ENCODE measurements at regions not wholly inside any gene's neighbourhood (a gene's known extent, or its start where the extent isn't known, plus 50 kb on each side); places are given as distances from the start of the nearest gene placed in this dataset.

- no peaks in the 10 kb centered on the region for H3K9me3 ChIP-seq
- H3K27me3 ChIP-seq = no peaks in the 10 kb centered on the region
- no peak for DNase-seq
- H3K36me3 ChIP-seq = no peaks in the 10 kb centered on the region
- no peak overlapping the region for H3K4me3 ChIP-seq
Observed at GRCh38 chr7:132072873-132073272, 503.4 kb downstream of the PLXNA4 start.

DNA sequence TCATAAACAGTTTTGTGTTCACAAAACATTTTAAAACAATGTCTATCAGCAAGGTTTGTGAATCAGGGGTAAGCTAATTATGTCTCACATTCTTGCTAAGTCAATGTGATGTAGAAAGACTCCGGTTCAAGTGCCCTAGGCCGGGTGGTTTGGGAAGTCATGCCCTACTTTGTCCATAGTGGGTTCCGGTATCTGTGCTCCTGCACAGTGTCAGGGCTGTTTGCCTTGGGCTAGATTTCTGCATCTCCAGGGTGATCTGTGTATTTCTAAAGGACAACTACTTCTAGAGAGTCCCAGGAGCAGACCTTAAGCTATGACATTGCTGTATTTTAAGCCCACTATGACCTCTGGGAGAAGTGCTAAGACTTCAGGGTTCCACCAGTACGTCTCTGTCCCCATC is 504.1 kb downstream of the PLXNA4 start:
- no peak overlapping the region for H3K4me3 ChIP-seq
- no peak for DNase-seq
- no peaks in the 10 kb centered on the region for H3K9me3 ChIP-seq
- H3K27me3 ChIP-seq = no peaks in the 10 kb centered on the region
- no peaks in the 10 kb centered on the region for H3K36me3 ChIP-seq

DNA sequence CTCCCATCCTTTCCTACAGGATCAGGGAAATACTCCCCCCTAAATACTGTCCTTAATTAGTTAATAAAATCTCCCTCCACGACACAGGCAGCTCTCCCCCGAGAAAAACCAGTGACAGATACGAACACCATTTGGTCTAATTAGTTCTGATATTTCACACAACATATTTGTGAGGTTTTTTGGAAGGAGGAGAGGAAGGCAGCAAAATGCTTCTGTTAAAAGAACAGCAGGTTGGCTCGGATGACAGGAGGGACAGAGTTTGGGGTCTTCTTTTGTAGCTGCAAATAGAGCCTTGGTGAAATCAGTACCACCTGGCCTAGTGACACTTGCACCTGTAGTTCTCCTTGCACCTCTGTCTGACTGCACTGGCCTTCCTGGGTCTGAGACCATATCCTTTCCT is 507.0 kb downstream of the PLXNA4 start:
- Histone ChIP-seq H3K4me3 (no peak overlapping the region), H3K27me3 (no peaks in the 10 kb centered on the region), H3K9me3 (no peaks in the 10 kb centered on the region), H3K36me3 (no peaks in the 10 kb centered on the region)
- DNase-seq = no peak

- Histone ChIP-seq H3K36me3 (no peaks in the 10 kb centered on the region), H3K9me3 (no peaks in the 10 kb centered on the region), H3K4me3 (no peak overlapping the region), H3K27me3 (no peaks in the 10 kb centered on the region)
- DNase-seq = peak; percentile 77
Observed at GRCh38 chr7:132066761-132067171, 509.5 kb downstream of the PLXNA4 start.

DNA sequence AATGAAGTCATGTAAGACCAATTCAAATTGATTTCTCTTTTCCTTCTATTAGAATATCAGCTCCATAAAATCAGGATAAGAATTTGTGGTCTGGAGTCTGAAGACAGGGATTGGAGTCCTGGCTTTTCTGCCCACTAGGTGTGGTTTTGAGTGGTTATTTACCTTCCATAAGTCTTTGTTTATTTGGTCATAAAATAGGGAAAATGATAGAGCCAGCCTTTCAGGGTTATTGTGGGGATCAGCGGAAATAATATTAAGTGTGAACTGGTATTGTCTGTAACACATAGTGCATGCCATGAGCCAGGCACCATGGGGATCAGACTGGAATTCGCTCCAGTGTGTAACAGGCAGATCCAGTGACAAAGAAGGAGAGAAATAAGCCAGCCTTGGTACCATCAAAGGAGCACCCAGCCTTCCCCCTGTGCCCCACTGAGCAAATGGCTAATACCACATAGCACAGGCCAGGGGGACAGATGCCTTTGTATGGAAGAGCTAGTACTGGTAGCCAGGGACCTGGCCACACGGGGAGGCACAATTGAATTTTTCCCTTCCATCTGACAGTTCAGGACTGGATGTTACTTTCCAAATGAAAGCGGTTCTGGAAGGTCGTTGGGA is 509.7 kb upstream of the PODXL start:
- Histone ChIP-seq H3K36me3 (no peaks in the 10 kb centered on the region), H3K9me3 (no peaks in the 10 kb centered on the region), H3K27me3 (no peaks in the 10 kb centered on the region), H3K4me3 (no peak overlapping the region)
- peak; percentile 44 for DNase-seq

- H3K9me3 ChIP-seq = no peaks in the 10 kb centered on the region
- no peaks in the 10 kb centered on the region for H3K36me3 ChIP-seq
- no peak overlapping the region for H3K4me3 ChIP-seq
- no peaks in the 10 kb centered on the region for H3K27me3 ChIP-seq
- DNase-seq = peak; percentile 89
Observed at GRCh38 chr7:132065193-132065988, 509.0 kb upstream of the PODXL start.

DNA sequence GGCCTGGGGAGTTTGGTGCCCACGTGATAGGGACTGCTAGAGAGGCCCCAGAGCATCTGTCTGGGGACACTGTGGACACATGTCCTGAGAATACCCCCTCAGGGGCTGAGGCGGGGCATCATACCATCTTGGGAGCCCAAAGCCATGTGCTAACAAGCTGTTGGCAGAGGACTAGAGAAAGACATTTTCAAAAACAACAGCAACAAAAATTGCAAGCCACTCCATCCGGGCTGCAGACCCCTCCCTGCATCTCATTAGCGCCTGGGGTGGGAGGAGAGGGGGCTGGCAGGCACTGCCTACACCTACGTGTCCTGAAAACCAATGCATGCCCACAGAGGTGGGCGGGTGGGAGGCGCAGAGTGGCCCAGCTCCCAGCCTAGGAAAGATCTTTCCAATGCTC is 507.4 kb upstream of the PODXL start:
- DNase-seq = no peak
- Histone ChIP-seq H3K36me3 (no peaks in the 10 kb centered on the region), H3K9me3 (no peaks in the 10 kb centered on the region), H3K4me3 (no peak overlapping the region), H3K27me3 (no peaks in the 10 kb centered on the region)

DNA sequence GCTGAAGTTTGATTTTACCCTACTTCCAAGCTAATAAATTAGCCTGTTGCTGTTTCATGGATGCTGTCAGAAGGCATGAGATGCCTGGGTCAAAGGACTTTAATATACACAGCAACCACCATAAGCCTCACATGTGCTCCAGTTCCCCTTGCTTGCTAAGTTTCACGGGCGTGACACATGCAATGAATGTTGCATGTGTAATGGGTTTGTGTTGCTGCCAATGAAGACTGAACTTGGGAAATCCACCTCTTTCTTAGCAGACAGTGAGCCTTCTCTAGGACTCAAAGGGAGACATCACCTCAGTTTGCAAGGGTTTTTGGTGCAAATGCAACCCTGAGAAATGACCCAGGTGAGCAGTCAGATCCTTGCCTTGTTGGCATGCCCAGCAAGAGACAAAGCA is 505.5 kb upstream of the PODXL start:
- Histone ChIP-seq H3K9me3 (no peaks in the 10 kb centered on the region), H3K4me3 (no peak overlapping the region), H3K27me3 (no peaks in the 10 kb centered on the region), H3K36me3 (no peaks in the 10 kb centered on the region)
- DNase-seq = peak; percentile 10

GRCh38 chr7:132059141-132059540 is 502.7 kb upstream of the PODXL start:
- no peak for DNase-seq
- no peaks in the 10 kb centered on the region for H3K36me3 ChIP-seq
- H3K27me3 ChIP-seq = no peaks in the 10 kb centered on the region
- H3K9me3 ChIP-seq = no peaks in the 10 kb centered on the region
- no peak overlapping the region for H3K4me3 ChIP-seq

DNA sequence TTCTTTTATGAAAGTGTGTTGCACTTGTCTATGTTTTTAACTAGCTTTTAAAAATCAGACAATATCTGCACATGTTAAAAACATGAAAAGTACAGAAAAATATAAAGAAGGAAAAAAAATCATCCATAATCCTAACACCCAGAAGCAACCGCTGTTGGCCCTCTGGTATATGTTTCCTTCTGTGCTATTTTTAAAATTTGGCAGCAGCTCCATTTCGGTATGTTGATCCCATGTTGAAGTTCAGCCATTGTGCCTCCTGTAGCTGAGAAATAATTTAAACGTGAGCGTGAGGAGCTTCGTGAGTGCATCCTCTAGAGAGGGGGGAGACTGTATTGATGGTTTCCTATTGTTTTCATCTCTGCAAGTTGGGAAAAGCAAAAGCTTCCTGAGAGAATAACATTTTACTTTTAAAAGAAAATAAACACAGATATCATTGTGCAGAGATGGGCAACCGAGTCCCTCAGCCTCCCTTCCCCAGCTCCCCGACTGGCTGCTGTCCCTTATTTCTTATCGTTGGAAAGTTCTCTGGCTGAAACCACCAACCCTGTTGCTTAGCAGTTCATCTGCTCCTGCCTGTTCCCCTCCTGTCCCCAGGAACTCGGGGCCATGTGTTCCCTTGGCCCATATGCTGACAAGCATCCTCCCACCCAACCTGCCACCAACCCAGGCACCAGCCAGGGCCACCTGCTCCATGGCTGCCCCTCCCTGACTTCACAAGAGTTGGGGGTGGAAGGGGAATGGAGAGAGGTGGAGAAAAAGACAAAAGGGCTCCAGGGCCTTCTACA is 499.1 kb upstream of the PODXL start:
- Histone ChIP-seq H3K27me3 (no peaks in the 10 kb centered on the region), H3K4me3 (no peak overlapping the region), H3K36me3 (no peaks in the 10 kb centered on the region), H3K9me3 (no peaks in the 10 kb centered on the region)
- DNase-seq = no peak

GRCh38 chr7:132053871-132054270 is 497.4 kb upstream of the PODXL start:
- Histone ChIP-seq H3K36me3 (no peaks in the 10 kb centered on the region), H3K4me3 (no peak overlapping the region), H3K9me3 (no peaks in the 10 kb centered on the region), H3K27me3 (no peaks in the 10 kb centered on the region)
- no peak for DNase-seq

GRCh38 chr7:132051311-132051710 is 494.9 kb upstream of the PODXL start:
- H3K4me3 ChIP-seq = no peak overlapping the region
- H3K9me3 ChIP-seq = no peaks in the 10 kb centered on the region
- no peaks in the 10 kb centered on the region for H3K36me3 ChIP-seq
- no peaks in the 10 kb centered on the region for H3K27me3 ChIP-seq
- DNase-seq = no peak

DNA sequence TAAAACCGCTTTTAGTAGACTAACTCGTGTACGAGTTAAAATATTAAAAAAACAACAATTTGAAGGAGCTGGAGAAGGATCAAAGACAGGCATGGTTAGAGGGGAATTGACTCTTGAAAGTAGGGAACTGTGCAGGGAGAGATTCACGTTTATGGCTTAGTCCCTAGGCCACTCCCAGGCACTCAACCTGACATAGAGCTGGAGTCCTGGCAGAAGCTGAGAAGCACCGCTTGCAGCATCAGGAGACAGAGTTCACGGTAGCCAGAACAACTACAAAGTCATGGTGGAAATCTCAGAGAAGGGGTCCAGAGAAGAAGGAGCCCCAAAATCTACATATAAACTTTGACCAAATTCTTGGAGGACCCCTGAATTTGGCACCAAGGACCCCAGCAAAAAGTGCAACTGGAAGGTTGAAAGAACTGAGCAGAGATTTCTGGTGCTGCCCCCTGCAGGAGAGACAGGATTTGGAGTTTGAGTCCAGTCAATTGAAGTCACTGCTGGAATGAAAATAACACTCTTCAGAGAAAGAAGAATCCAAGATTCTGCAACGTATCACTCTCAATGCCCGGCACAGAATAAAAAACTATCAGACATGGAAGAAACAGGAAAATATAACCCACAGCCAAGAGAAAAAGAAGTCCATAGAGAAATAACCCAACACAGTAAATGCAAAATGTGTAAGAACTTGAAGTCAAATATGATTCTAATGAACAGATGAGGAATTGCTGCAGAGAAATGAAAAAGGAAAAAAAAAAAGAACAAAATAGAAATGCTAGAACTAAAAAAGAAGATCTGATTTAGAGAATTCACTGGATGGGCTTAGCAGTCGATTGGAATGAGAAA is 493.3 kb upstream of the PODXL start:
- H3K4me3 ChIP-seq = no peak overlapping the region
- DNase-seq = no peak
- H3K9me3 ChIP-seq = no peaks in the 10 kb centered on the region
- H3K36me3 ChIP-seq = no peaks in the 10 kb centered on the region
- no peaks in the 10 kb centered on the region for H3K27me3 ChIP-seq

DNA sequence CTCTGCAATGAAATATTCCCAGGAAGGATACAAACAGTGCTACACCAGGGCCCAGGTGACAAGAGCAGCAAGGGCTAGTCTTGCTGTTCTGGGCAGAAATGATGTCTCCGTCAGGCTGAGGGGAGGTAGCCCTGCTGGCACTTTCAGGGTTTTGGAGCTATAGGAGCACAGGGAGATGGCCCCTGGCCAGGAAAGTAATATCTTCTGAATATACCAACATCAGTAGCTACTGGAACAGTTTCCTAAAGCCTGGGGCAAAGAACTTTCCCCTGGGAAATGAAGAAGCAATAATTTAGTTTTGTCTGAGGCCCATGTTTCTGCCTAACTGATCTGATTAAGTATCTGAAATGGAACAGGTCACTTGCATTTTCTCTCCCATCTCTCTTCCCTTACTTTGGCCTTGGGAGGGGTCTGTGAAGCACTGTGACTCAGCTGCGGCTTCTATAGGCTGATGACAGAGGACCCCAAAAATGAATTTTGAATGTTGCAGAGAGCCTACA is 489.1 kb upstream of the PODXL start:
- no peaks in the 10 kb centered on the region for H3K27me3 ChIP-seq
- no peaks in the 10 kb centered on the region for H3K9me3 ChIP-seq
- no peaks in the 10 kb centered on the region for H3K36me3 ChIP-seq
- DNase-seq = no peak
- no peak overlapping the region for H3K4me3 ChIP-seq

- Histone ChIP-seq H3K27me3 (no peaks in the 10 kb centered on the region), H3K4me3 (no peak overlapping the region), H3K36me3 (no peaks in the 10 kb centered on the region), H3K9me3 (no peaks in the 10 kb centered on the region)
- DNase-seq = no peak
Observed at GRCh38 chr7:132045002-132045401, 488.6 kb upstream of the PODXL start.

DNA sequence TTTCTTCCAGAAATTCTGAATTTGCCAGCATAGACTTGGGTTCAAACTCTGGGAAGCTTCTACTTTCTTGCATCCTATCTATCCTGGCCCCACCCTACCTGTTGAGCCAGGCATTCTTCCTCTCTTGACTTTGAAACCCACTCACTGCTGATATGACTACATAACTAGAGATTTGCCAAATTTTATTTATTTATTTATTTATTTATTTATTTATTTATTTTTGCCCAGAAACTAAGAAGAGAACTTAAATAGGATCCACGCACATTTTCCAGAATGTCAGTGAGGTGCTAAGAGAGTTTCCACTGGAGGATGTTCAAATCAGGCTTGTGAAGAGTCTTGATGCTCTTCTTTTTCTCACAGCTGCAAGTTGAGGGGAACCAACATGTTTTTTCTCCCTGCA is 487.8 kb upstream of the PODXL start:
- Histone ChIP-seq H3K9me3 (no peaks in the 10 kb centered on the region), H3K4me3 (no peak overlapping the region), H3K27me3 (no peaks in the 10 kb centered on the region), H3K36me3 (no peaks in the 10 kb centered on the region)
- DNase-seq = no peak

DNA sequence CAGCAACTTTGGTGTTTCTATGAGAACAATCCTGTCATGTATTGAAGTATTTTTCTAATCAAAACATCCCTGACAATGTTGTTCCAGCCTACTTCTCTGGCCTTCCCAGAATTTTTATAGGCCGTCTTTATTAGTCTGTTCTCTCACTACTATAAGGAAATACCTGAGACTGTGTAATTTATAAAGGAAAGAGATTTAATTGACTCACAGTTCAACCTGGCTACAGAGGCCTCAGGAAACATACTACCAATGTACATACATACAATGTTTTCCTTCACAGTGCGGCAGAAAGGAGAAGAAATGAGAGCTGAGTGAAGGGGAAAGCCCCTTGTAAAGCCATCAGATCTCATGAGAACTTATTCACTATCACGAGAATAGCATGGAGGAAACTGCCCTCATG is 484.7 kb upstream of the PODXL start:
- DNase-seq = no peak
- H3K36me3 ChIP-seq = no peaks in the 10 kb centered on the region
- H3K27me3 ChIP-seq = no peaks in the 10 kb centered on the region
- H3K9me3 ChIP-seq = no peaks in the 10 kb centered on the region
- H3K4me3 ChIP-seq = no peak overlapping the region
